PC-3 (cell line): ENCODE measurements at regions not wholly inside any gene's neighbourhood (a gene's known extent, or its start where the extent isn't known, plus 50 kb on each side); places are given as distances from the start of the nearest gene placed in this dataset.

Source experiments
- EZH2 ChIP-seq: fragments of 300-600 bp; sonication (generic); IDR thresholded peaks from one replicate; pipeline ENCODE4 v1.6.1; 2017; ENCODE audit warnings: antibody characterized with exemption, mild to moderate bottlenecking, low read length; ENCODE audit not compliant: unreplicated experiment
- TF ChIP-seq, protein P1 (sequence below): fragments of 300-600 bp; sonication (generic); conservative IDR thresholded peaks from 2 replicates; pipeline ENCODE4 v1.5.1; 2017; ENCODE audit warnings: antibody characterized with exemption, low read depth, mild to moderate bottlenecking, low read length

- TF ChIP-seq, protein P1, sequence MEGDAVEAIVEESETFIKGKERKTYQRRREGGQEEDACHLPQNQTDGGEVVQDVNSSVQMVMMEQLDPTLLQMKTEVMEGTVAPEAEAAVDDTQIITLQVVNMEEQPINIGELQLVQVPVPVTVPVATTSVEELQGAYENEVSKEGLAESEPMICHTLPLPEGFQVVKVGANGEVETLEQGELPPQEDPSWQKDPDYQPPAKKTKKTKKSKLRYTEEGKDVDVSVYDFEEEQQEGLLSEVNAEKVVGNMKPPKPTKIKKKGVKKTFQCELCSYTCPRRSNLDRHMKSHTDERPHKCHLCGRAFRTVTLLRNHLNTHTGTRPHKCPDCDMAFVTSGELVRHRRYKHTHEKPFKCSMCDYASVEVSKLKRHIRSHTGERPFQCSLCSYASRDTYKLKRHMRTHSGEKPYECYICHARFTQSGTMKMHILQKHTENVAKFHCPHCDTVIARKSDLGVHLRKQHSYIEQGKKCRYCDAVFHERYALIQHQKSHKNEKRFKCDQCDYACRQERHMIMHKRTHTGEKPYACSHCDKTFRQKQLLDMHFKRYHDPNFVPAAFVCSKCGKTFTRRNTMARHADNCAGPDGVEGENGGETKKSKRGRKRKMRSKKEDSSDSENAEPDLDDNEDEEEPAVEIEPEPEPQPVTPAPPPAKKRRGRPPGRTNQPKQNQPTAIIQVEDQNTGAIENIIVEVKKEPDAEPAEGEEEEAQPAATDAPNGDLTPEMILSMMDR: no peak
- TF ChIP-seq EZH2: no peak
Measured at GRCh38 chr6:169008641-169009257, 244.9 kb downstream of the THBS2 start.
